ENCODE measurements at regions not wholly inside any gene's neighbourhood (a gene's known extent, or its start where the extent isn't known, plus 50 kb on each side); places are given as distances from the start of the nearest gene placed in this dataset.
A peak's percentile ranks its signal among the peaks of the same experiment; 100 is the strongest.

GRCh38 chr5:89233462-89233861 is 350.5 kb upstream of the MEF2C start:
- DNase-seq = no peak

- DNase-seq = peak in 1 of 2 donors; percentile 24
Observed at GRCh38 chr5:89232139-89232603, 349.2 kb upstream of the MEF2C start.

GRCh38 chr5:89230178-89230577 is 347.2 kb upstream of the MEF2C start:
- no peak for DNase-seq

- DNase-seq = no peak
Observed at GRCh38 chr5:89229331-89230070, 346.5 kb upstream of the MEF2C start.

GRCh38 chr5:89228355-89228754 is 345.4 kb upstream of the MEF2C start:
- DNase-seq = no peak

- DNase-seq = no peak
Observed at GRCh38 chr5:89218364-89218763, 335.4 kb upstream of the MEF2C start.

GRCh38 chr5:89216606-89217005 is 333.6 kb upstream of the MEF2C start:
- no peak for DNase-seq

- no peak for DNase-seq
Observed at GRCh38 chr5:89213573-89213972, 330.6 kb upstream of the MEF2C start.

- DNase-seq = no peak
Observed at GRCh38 chr5:89211836-89212235, 328.9 kb upstream of the MEF2C start.

GRCh38 chr5:89208811-89209210 is 325.8 kb upstream of the MEF2C start:
- DNase-seq = no peak

GRCh38 chr5:89208392-89208791 is 325.4 kb upstream of the MEF2C start:
- no peak for DNase-seq

- DNase-seq = no peak
Observed at GRCh38 chr5:89204756-89205155, 321.8 kb upstream of the MEF2C start.

GRCh38 chr5:89203611-89204010 is 320.6 kb upstream of the MEF2C start:
- DNase-seq = no peak

GRCh38 chr5:89200899-89201298 is 317.9 kb upstream of the MEF2C start:
- no peak for DNase-seq

- no peak for DNase-seq
Observed at GRCh38 chr5:89199306-89199705, 316.3 kb upstream of the MEF2C start.

GRCh38 chr5:89191374-89191773 is 308.4 kb upstream of the MEF2C start:
- no peak for DNase-seq

GRCh38 chr5:89190515-89191265 is 307.7 kb upstream of the MEF2C start:
- no peak for DNase-seq

GRCh38 chr5:89187883-89188465 is 305.0 kb upstream of the MEF2C start:
- DNase-seq = no peak

- no peak for DNase-seq
Observed at GRCh38 chr5:89187268-89187667, 304.3 kb upstream of the MEF2C start.

- DNase-seq = no peak
Observed at GRCh38 chr5:89181546-89181945, 298.6 kb upstream of the MEF2C start.

- no peak for DNase-seq
Observed at GRCh38 chr5:89179731-89180130, 296.7 kb upstream of the MEF2C start.

GRCh38 chr5:89178541-89178940 is 295.6 kb upstream of the MEF2C start:
- no peak for DNase-seq

- DNase-seq = no peak
Observed at GRCh38 chr5:89173528-89173927, 290.5 kb upstream of the MEF2C start.

- no peak for DNase-seq
Observed at GRCh38 chr5:89168766-89169165, 285.8 kb upstream of the MEF2C start.
